Bronchial epithelial cell (primary cell): ENCODE measurements at regions not wholly inside any gene's neighbourhood (a gene's known extent, or its start where the extent isn't known, plus 50 kb on each side); places are given as distances from the start of the nearest gene placed in this dataset.
A peak's percentile ranks its signal among the peaks of the same experiment; 100 is the strongest.

ENCODE experiments used
- DNase-seq: peaks from one replicate; pipeline ENCODE4 v3.0.0-alpha.2; 2010; ENCODE audit warnings: low read depth
- FAIRE-seq: peaks from 2 replicates; lab custom pipeline; 2011; peaks lifted over from hg19 to GRCh38; lab: Jason Lieb, UNC
- H3K27me3 ChIP-seq: 2 replicates; pipeline ENCODE4 v1.5.1; 2011; ENCODE audit warnings: low read length; ENCODE audit not compliant: control insufficient read depth, insufficient read depth
- H3K36me3 ChIP-seq: 2 replicates; pipeline ENCODE4 v1.5.1; 2011; ENCODE audit warnings: low read length; ENCODE audit not compliant: control insufficient read depth, insufficient read depth
- H3K4me3 ChIP-seq: 2 replicates; pipeline ENCODE4 v1.5.1; 2011; ENCODE audit warnings: mild to moderate bottlenecking, low read depth, low read length, control low read depth
- TF ChIP-seq, protein P1 (sequence below): IDR thresholded peaks from 2 replicates; pipeline ENCODE4 v1.5.1; 2011; ENCODE audit warnings: mild to moderate bottlenecking, moderate library complexity, low read length, control low read depth, inconsistent platforms; ENCODE audit not compliant: insufficient read depth, severe bottlenecking

DNA sequence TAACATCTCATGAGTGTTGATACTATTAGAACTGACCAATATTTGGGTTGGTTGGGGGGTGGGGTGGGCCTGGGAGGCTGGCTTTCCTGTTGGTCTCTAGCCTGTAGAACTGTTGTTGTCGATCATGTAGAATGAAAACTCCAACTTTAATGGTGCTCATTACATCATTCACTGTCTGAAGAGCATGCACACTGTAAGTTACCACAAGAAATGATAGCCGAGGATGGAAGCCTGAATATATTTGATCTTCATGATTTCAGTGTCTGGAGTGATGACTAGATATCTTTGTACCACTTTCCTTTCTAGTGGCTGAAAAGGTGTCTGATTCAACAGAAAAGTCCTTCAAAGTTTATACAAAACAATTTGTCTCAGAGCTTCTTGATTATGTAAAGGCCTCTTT is 123.6 kb downstream of the XCL2 start:
- TF ChIP-seq, protein P1, sequence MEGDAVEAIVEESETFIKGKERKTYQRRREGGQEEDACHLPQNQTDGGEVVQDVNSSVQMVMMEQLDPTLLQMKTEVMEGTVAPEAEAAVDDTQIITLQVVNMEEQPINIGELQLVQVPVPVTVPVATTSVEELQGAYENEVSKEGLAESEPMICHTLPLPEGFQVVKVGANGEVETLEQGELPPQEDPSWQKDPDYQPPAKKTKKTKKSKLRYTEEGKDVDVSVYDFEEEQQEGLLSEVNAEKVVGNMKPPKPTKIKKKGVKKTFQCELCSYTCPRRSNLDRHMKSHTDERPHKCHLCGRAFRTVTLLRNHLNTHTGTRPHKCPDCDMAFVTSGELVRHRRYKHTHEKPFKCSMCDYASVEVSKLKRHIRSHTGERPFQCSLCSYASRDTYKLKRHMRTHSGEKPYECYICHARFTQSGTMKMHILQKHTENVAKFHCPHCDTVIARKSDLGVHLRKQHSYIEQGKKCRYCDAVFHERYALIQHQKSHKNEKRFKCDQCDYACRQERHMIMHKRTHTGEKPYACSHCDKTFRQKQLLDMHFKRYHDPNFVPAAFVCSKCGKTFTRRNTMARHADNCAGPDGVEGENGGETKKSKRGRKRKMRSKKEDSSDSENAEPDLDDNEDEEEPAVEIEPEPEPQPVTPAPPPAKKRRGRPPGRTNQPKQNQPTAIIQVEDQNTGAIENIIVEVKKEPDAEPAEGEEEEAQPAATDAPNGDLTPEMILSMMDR: no peak
- Histone ChIP-seq H3K27me3 (peaks cover 1% of the 10 kb centered on the region), H3K4me3 (no peak overlapping the region), H3K36me3 (no peaks in the 10 kb centered on the region)
- DNase-seq (no peak), FAIRE-seq (no peak)

DNA sequence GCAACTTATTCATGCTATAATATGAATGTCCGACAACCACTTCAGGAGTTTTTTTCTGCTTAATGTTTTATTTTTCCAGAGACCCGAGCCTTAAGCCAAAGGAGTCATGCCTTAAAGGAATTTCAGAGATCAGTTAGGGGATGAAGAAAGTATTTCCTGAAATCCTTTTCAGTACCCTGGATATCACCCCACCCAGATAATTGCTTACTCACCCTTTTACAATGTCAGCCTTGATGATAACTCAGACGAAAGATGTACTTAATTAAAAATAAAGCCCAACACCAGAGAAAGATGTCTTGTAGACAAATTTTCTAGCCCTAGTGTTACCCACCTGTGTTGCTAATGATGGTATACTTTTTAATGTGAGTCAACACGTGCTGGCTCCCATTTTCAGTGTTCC is 124.1 kb downstream of the XCL2 start:
- FAIRE-seq: no peak
- TF ChIP-seq, protein P1: no peak
- DNase-seq: no peak
- Histone ChIP-seq H3K27me3 (peaks cover 1% of the 10 kb centered on the region), H3K4me3 (no peak overlapping the region), H3K36me3 (no peaks in the 10 kb centered on the region)

GRCh38 chr1:168416220-168416619 is 127.6 kb downstream of the XCL2 start:
- DNase-seq (no peak), FAIRE-seq (no peak)
- TF ChIP-seq, protein P1: no peak
- H3K36me3 ChIP-seq: no peaks in the 10 kb centered on the region
- H3K27me3 ChIP-seq: no peaks in the 10 kb centered on the region
- H3K4me3 ChIP-seq: no peak overlapping the region

GRCh38 chr1:168414914-168415313 is 128.9 kb downstream of the XCL2 start:
- DNase-seq: no peak
- no peak for FAIRE-seq
- TF ChIP-seq, protein P1: no peak
- Histone ChIP-seq H3K27me3 (no peaks in the 10 kb centered on the region), H3K36me3 (no peaks in the 10 kb centered on the region), H3K4me3 (no peak overlapping the region)

DNA sequence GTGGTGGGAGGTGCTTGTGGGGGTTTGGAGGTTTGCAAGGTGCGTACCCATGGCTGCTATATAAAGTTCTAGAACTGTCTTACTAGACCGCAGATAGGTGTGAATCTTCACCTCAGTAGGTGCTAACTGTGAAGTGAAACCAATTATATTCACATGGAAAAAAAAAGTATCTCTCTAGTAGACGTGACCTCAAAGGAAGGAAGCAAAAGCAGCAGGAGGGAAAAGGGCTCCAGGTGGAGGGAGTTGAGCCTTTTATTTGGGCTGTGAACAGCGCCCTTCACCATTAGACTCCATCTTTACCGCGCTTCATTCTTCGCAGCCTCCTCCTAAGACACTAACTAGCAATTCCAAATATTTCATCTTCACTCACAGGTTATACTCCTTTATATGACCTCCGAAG is 129.8 kb downstream of the TBX19 start:
- FAIRE-seq (no peak), DNase-seq (no peak)
- Histone ChIP-seq H3K27me3 (no peaks in the 10 kb centered on the region), H3K36me3 (no peaks in the 10 kb centered on the region), H3K4me3 (no peak overlapping the region)
- TF ChIP-seq, protein P1: no peak

- Histone ChIP-seq H3K36me3 (no peaks in the 10 kb centered on the region), H3K27me3 (no peaks in the 10 kb centered on the region), H3K4me3 (no peak overlapping the region)
- FAIRE-seq: no peak
- TF ChIP-seq, protein P1: no peak
- DNase-seq: peak; percentile 88
Observed at GRCh38 chr1:168408884-168409283, 128.2 kb downstream of the TBX19 start.
